ENCODE measurements at regions not wholly inside any gene's neighbourhood (a gene's known extent, or its start where the extent isn't known, plus 50 kb on each side); places are given as distances from the start of the nearest gene placed in this dataset.

- TF ChIP-seq CTCF (IDR thresholded peaks at IDR 0.05; ENCODE audit: low read depth, low read length, poor library complexity, severe bottlenecking) (no peak), EZH2phosphoT487 (IDR thresholded peaks at IDR 0.05; ENCODE audit: borderline replicate concordance, low read length) (no peak)
These were observed 91.1 kb upstream of the CD180 start for GRCh38 chr5:67287510-67288268.

Measured in DOHH2 (cell line).